ENCODE measurements at regions not wholly inside any gene's neighbourhood (a gene's known extent, or its start where the extent isn't known, plus 50 kb on each side); places are given as distances from the start of the nearest gene placed in this dataset.
A peak's percentile ranks its signal among the peaks of the same experiment; 100 is the strongest.
"Not testable (repeated sequence)": the region's sequence is repeated elsewhere in the genome, so short reads cannot be mapped to it uniquely, and the experiment has no call there.

GRCh38 chr16:29104600-29104999 is 119.7 kb downstream of the LAT start:
- H3K18ac ChIP-seq (ENCODE audit: low read depth, low read length); CTCF ChIA-PET; H2BK120ac ChIP-seq (ENCODE audit: low read depth, low read length); H3K4me3 ChIP-seq (ENCODE audit: insufficient read depth, low read depth, low read length); H4K20me1 ChIP-seq (ENCODE audit: insufficient read depth, low read length); H2BK15ac ChIP-seq (ENCODE audit: low read depth, low read length); H3K9me1 ChIP-seq (ENCODE audit: insufficient read depth, low read length); H3K23ac ChIP-seq (ENCODE audit: low read depth, low read length); dilution Hi-C loops (cut with HindIII; ENCODE audit: low sequenced_read_pairs, unreplicated experiment); H4K5ac ChIP-seq (ENCODE audit: low read depth, low read length); BruUV-seq (replicated peaks); H2AK5ac ChIP-seq (ENCODE audit: low read depth, low read length); intact Hi-C loops (cut with micrococcal nuclease); H3K14ac ChIP-seq (replicated peaks; ENCODE audit: low read depth, low read length); H4K8ac ChIP-seq (ENCODE audit: low read depth in 2 of 2, low read length in 2 of 2); H4K91ac ChIP-seq (ENCODE audit: insufficient read depth, low read depth, low read length); H3K4me2 ChIP-seq (ENCODE audit: low read depth, low read length); H3K9me3 ChIP-seq (ENCODE audit: control insufficient read depth, insufficient read depth, low read length); H2AK9ac ChIP-seq (replicated peaks; ENCODE audit: low read depth, low read length, poor library complexity); H3K56ac ChIP-seq (ENCODE audit: extremely low read depth, insufficient read depth, low read length); H3K79me1 ChIP-seq (ENCODE audit: low read depth in 1 of 2, low read length in 2 of 2); H3K27me3 ChIP-seq (ENCODE audit: control insufficient read depth, insufficient read depth, low read length); H2BK20ac ChIP-seq (ENCODE audit: low read depth, low read length); H3K4me1 ChIP-seq (ENCODE audit: control insufficient read depth, insufficient read depth, low read length); H3K9ac ChIP-seq (ENCODE audit: low read depth, low read length); in situ Hi-C loops (cut with MboI; ENCODE audit: low sequenced_read_pairs); H2BK5ac ChIP-seq (ENCODE audit: low read depth, low read length, poor library complexity, severe bottlenecking); H3K36me3 ChIP-seq (ENCODE audit: control insufficient read depth, insufficient read depth, low read length); H2AFZ ChIP-seq (replicated peaks; ENCODE audit: low read length, poor library complexity); H3K4ac ChIP-seq (ENCODE audit: low read depth, low read length): not testable (repeated sequence)
- ATAC-seq (ENCODE audit: low read depth) = peak; percentile 75
- peak; percentile 29 for DNase-seq
- peak overlapping the region; percentile 76; the same call in 1 of the 2 replicates for H3K27ac ChIP-seq (ENCODE audit: insufficient read depth, low read length)
- 0 out of 2 replicates have a peak, but pooled peaks have one; percentile 36 for TF ChIP-seq CEBPB (IDR thresholded peaks at IDR 0.05; ENCODE audit: low read depth, low read length)
- WGBS, 2 experiments (ENCODE audit: extremely low coverage in 2 of 2, insufficient read length in 1 of 2) = no CpG with 5 or more reads among the region's 4 CpGs
- POLR2A ChIA-PET (ENCODE audit: unreplicated experiment) = interaction anchor here (0.6 kb wide), 1 partner anchor 91 kb away, joined by 3 read pairs; no protein-coding TSS in a partner anchor

- ATAC-seq (ENCODE audit: low read depth); CTCF ChIA-PET; DNase-seq; H4K8ac ChIP-seq (ENCODE audit: low read depth in 2 of 2, low read length in 2 of 2); H3K27ac ChIP-seq (ENCODE audit: insufficient read depth, low read length); H2AK5ac ChIP-seq (ENCODE audit: low read depth, low read length); H3K4me3 ChIP-seq (ENCODE audit: insufficient read depth, low read depth, low read length); POLR2A ChIA-PET (ENCODE audit: unreplicated experiment); H3K4me1 ChIP-seq (ENCODE audit: control insufficient read depth, insufficient read depth, low read length); H3K27me3 ChIP-seq (ENCODE audit: control insufficient read depth, insufficient read depth, low read length); H4K5ac ChIP-seq (ENCODE audit: low read depth, low read length); H3K4me2 ChIP-seq (ENCODE audit: low read depth, low read length); H3K56ac ChIP-seq (ENCODE audit: extremely low read depth, insufficient read depth, low read length); H3K23ac ChIP-seq (ENCODE audit: low read depth, low read length); H3K14ac ChIP-seq (replicated peaks; ENCODE audit: low read depth, low read length); H2BK5ac ChIP-seq (ENCODE audit: low read depth, low read length, poor library complexity, severe bottlenecking); intact Hi-C loops (cut with micrococcal nuclease); BruUV-seq (replicated peaks); H3K18ac ChIP-seq (ENCODE audit: low read depth, low read length); dilution Hi-C loops (cut with HindIII; ENCODE audit: low sequenced_read_pairs, unreplicated experiment); H3K9me3 ChIP-seq (ENCODE audit: control insufficient read depth, insufficient read depth, low read length); H4K91ac ChIP-seq (ENCODE audit: insufficient read depth, low read depth, low read length); H3K36me3 ChIP-seq (ENCODE audit: control insufficient read depth, insufficient read depth, low read length); H2BK120ac ChIP-seq (ENCODE audit: low read depth, low read length); H3K9ac ChIP-seq (ENCODE audit: low read depth, low read length); H4K20me1 ChIP-seq (ENCODE audit: insufficient read depth, low read length); H2BK20ac ChIP-seq (ENCODE audit: low read depth, low read length); H2AK9ac ChIP-seq (replicated peaks; ENCODE audit: low read depth, low read length, poor library complexity); H3K79me1 ChIP-seq (ENCODE audit: low read depth in 1 of 2, low read length in 2 of 2); H2BK15ac ChIP-seq (ENCODE audit: low read depth, low read length); H2AFZ ChIP-seq (replicated peaks; ENCODE audit: low read length, poor library complexity); H3K4ac ChIP-seq (ENCODE audit: low read depth, low read length); in situ Hi-C loops (cut with MboI; ENCODE audit: low sequenced_read_pairs); H3K9me1 ChIP-seq (ENCODE audit: insufficient read depth, low read length): not testable (repeated sequence)
- WGBS, 2 experiments (ENCODE audit: extremely low coverage in 2 of 2, insufficient read length in 1 of 2) = no CpG with 5 or more reads among the region's 3 CpGs
These were observed 113.1 kb downstream of the LAT start for GRCh38 chr16:29097965-29098364.

Data from IMR-90 (cell line).